C4-2B (cell line): ENCODE measurements at regions not wholly inside any gene's neighbourhood (a gene's known extent, or its start where the extent isn't known, plus 50 kb on each side); places are given as distances from the start of the nearest gene placed in this dataset.

Experiments used
- H3K27ac ChIP-seq: fragments of 450-650 bp; 2 replicates; pipeline ENCODE4 v1.5.1; 2017
- CTCF ChIP-seq: fragments of 450-650 bp; conservative IDR thresholded peaks from 2 replicates; pipeline ENCODE4 v1.5.1; 2017; ENCODE audit warnings: mild to moderate bottlenecking
- ZFX ChIP-seq: fragments of 450-650 bp; IDR thresholded peaks from 2 replicates; pipeline ENCODE4 v1.6.1; 2017

- no peak overlapping the region for H3K27ac ChIP-seq
Observed at GRCh38 chr9:14442956-14443355, 129.0 kb upstream of the NFIB start.

GRCh38 chr9:14441976-14442651, 128.2 kb upstream of the NFIB start:
- no peak overlapping the region for H3K27ac ChIP-seq
- TF ChIP-seq CTCF = peak; percentile 37
- TF ChIP-seq ZFX = no peak

More at GRCh38 chr9:14442956-14443355, 129.0 kb upstream of the NFIB start:
- TF ChIP-seq CTCF = no peak
- TF ChIP-seq ZFX = no peak

- no peak overlapping the region for H3K27ac ChIP-seq
- TF ChIP-seq CTCF (no peak), ZFX (no peak)
Observed at GRCh38 chr9:14441115-14441514, 127.2 kb upstream of the NFIB start.

- H3K27ac ChIP-seq = no peak overlapping the region
- TF ChIP-seq ZFX (no peak), CTCF (no peak)
Observed at GRCh38 chr9:14440062-14440461, 126.1 kb upstream of the NFIB start.

- no peak overlapping the region for H3K27ac ChIP-seq
- TF ChIP-seq CTCF = no peak
- TF ChIP-seq ZFX = no peak
Observed at GRCh38 chr9:14439555-14439954, 125.6 kb upstream of the NFIB start.

GRCh38 chr9:14438232-14439021, 124.5 kb upstream of the NFIB start:
- TF ChIP-seq CTCF (no peak), ZFX (no peak)
- no peak overlapping the region for H3K27ac ChIP-seq

GRCh38 chr9:14437354-14438231, 123.7 kb upstream of the NFIB start:
- H3K27ac ChIP-seq = peak overlapping the region; percentile 36
- no peak for TF ChIP-seq CTCF
- no peak for TF ChIP-seq ZFX
